Activated CD4-positive, alpha-beta T cell treated with anti-CD3 and anti-CD28 coated beads, Interleukin-2, Interleukin-4, amounts not matched to agents 100 ng/mL and 50 ng/mL, durations not matched to agents 16 hours and 8 hours (primary cell): ENCODE measurements at regions not wholly inside any gene's neighbourhood (a gene's known extent, or its start where the extent isn't known, plus 50 kb on each side); places are given as distances from the start of the nearest gene placed in this dataset.

ENCODE experiments used
- DNase-seq: peaks from one replicate; pipeline ENCODE4 v3.0.0-alpha.2; 2020; ENCODE audit warnings: low spot score

DNA sequence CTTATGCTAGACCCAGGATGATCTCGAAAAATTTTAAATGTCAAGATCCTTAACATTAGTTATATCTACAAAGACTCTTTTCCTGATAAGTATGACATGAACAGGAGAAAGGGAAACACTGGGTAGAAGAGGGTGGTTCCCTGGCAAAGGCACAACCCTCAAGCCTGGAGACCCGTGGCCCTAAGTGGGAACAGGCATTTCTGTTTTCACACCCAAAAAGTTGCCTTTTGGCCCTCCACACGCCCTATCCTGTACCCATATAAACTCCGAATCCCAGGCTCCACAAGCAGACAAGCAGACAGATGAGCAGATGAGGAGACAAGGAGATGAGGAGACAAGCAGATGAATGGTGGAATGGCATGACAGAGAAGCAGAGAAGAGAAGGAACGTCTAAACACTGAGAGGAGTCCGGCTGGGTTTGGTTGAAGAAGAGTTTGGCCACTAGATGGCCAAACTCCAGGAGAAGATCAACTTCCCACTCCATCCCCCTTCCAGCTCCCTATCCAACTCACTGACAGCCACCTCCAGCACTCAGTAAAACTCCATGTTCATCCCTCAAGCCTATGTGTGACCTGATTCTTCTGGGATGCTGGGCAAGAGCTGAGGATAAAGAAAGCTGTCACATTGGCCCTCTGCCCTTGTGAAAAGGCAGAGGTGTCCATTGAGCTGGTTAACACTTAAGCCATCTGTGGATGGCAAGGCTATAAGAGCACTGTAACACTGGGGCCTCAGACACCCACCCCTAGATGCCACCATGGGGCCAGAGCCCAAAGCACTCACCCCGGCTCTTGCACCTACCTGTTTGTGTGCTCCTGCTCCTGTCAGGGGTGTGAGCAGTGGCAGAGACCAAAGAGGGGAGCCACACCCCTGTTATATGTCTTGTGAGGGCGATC is 139.6 kb upstream of the FAM20A start:
- no peak for DNase-seq

DNA sequence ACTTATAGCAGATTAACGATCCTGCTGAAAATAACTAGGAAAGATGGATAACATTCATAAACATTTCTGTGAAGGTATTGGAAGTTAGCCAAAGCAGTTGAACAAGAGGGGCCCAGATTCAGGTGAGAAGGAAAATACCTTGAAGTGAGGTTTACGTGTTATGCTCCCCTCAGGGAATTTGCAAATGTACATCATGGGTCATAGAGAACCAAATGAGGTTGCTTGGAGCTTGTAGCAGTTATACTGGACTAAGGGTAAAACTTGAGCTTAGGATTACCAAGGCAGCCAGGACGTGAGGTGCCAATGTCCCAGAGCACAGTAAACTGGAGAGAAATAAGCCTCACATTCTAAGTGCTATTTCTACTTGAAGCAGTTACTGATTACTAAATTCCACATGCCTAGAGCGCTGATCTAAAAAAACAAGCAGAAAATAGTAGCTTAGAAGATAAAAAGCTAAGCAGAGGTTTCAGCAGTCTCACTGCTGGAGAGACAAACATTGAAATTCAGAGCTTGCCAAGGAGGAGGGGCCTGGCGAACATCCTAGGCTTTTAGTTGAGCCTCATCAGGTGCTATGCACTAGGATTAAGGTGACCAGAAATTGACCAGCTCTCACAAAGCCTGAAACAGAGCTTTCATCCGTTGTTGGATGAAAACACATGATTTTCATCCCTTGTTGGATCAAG is 136.7 kb upstream of the FAM20A start:
- no peak for DNase-seq

DNA sequence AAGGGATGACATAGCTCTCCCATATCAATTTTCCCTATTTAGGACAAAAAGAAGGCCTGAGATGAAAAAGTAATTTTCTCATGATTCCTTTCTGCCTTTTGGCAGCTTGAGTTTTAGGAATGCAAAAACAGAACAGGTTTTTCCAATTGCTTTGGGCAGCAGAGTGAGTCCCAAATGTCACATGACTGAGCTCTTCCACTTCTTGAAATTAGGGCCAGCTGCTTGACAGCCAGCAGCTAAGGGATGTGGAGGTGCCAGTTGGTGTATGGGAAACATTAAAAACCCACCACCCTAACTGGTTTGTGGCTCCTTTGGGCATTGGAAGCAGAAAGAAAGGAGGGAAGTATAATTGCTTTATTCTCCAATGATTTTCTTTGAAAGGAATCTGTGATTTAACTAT is 133.8 kb upstream of the FAM20A start:
- DNase-seq, result no peak

DNA sequence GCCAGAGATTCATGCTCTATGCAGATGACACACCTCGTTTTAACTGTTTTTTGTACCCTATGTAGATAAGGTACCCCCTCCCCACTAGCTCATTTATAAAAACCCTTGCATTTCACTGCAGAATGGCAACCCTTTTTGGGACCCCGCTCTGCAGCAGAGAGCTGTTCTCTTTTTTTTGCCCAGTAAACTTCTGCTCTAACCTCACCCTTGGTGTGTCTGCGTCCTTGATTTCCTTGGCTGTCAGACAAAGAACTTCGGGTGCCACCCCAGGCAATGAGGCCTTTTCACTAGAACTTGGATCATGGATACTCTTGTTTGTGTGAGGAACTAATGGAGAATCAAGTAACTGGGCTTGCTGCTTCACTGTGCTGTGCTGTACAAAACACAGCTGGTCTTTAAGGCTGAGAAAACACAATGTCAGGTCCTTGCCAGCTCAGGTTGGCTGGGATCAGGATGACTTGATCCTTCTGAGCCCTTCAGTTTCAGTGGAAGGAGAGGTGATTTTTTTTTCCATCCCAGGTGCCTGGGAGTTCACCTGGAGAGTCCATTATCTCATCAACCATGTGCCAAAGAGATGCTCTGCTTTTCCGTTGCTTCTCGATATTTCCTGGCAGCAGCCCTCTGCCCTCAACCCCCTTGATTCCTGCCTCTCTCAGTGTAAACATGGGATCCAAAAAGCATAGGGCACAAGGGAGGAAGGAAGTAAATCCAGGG is 133.2 kb upstream of the FAM20A start:
- no peak for DNase-seq

DNA sequence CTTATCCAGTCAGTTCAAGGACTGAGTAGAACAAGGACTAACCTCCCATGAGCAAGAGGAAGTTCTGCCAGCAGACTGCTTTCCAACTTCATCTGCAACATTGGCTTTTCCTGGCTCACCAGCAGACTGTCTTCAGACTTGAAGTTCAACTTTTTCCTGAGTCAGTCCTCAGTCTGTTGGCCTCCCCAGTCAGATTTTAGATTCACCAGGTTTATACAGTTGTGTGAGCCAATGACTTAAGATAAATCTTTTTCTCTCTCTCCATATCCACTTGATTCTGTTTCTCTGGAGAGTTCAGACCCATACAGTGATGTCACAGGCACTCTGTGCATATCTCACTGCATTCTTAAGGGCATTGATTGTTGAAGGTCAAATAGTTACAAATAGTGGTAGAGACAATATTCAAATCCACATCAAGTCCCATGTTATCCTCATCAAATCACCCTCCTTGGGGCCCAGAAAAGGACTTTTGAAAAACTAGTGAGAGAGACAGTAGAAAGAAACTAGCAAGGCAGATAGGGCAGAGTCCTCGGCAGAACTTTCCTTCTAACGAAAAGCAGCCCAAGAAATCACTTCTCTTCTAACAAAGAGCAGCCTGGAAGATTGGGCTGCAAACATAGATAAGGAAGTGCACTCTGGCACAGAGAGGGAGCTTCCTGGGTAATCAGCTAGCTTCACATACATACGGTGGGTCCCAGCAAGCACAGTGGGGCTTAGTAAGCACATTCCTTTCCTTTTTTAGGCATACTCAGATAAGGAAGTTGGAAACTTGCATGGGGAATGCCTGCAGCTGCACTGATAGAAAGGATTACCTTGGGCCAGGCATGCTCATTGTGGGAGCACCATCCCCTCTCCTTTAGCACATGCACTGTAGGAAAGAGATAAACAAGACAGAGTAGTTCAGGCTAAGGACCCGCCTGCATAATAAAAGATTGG is 132.3 kb upstream of the FAM20A start:
- DNase-seq, result no peak

DNA sequence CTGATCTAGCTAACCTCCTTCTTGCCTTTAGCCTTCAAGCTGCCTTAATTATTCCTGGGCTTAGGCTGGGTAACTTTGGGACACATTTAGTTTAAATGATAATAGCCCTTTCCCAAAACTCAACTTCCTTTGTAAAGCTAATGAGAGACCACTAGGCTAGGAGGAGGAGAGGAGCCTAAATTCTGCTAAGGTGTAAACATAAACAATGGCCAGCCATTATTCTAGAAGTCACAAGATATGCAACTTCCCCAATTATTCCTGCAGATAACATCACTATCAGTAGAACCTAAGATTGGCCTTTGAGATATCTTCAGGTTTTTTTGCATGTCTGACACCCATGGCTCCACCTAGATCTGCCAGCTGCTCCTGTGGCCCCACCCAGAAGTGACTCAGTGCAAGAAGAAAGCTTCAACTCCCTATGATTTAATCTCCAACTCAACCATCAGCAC is 131.2 kb upstream of the FAM20A start:
- DNase-seq, result no peak

DNA sequence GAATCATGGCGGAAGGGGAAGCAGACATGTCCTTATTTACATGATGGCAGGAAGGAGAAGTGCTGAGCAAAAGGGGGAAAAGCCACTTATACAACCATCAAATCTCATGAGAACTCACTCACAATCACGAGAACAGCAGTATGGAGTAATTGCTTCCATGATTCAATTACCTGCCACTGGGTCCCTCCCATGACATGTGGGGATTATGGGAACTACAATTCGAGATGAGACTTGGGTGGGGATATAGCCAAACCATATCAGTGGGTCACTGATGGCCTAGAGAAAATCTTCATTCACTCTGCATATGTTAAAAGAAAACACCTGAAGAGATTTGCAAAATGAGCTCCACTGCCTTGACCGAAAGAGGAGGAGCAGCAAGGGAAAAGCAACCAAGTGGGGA is 130.3 kb upstream of the FAM20A start:
- no peak for DNase-seq

DNA sequence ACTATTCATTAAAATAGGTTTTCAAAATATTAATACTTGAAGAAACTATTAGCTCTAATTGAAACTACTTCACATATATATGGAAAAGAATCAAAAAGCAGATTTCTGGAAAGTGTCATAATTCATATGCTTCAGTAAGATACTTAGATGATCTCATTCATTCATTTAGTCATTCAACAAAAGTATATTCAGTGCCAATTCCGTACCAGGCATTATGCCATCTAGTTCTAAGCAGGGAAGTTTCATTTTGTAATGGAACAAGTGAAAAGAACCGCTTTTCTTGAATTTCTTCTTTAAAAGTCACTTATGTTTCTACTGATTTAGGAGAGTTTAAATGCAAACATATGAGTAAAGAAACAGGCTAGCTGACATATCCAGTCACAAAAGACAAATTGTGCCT is 118.3 kb upstream of the FAM20A start:
- no peak for DNase-seq

DNA sequence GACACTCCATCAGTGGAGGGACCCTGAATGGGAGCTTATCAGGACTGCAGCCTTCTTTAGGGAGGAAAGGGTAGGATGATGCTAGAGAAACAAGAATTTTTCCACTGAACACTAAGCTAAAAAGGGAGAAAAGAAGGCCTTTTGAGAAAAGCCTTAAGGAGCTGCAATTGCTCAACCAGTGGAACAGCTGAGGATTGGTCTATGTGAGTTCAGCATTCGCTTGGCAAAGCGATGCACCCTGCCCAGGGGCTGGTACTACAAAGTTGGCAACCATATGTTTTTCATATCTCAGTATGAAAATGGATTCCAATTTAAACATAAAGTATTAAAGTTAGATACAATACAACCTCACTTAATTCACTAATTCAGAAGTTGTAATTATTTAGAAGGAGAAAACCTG is 117.8 kb upstream of the FAM20A start:
- DNase-seq, result no peak

DNA sequence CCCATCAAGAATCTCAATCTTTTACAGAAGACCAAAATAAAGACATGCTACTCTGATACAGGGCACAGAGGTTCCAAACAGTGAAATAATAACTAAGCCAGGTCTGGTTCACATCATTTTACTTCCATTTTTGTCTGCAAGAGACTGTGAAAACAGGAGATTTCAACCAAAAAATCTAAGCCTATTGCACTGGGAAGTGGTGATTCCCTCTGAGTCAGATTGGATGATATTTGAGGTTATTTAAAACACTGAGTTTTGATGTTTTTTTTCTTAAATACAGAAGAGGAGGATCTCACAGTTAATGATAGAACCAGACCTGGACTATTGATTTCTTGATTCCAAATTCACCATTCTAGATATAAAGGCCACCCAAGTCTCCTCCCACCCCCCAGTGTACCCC is 117.3 kb upstream of the FAM20A start:
- DNase-seq, result no peak

DNA sequence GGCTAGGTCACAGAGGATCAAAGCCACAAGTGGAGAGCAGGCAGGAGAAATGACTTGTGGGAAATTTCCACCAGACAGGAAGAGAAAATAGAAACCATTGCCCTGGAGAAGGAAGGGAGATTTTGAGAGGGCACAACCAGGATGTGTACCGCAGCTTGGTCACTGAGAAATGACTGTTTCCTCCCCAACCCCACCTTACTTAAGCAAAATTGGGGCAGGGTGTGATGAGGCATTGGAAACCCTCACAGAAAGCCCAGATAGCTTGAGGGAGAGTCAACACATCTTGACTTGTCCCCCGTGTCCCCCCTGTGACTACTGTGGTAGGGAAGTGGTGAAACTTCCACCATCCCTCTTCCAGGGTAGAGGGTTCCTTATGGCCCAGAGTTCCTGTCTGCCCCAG is 113.5 kb upstream of the FAM20A start:
- DNase-seq, result no peak

DNA sequence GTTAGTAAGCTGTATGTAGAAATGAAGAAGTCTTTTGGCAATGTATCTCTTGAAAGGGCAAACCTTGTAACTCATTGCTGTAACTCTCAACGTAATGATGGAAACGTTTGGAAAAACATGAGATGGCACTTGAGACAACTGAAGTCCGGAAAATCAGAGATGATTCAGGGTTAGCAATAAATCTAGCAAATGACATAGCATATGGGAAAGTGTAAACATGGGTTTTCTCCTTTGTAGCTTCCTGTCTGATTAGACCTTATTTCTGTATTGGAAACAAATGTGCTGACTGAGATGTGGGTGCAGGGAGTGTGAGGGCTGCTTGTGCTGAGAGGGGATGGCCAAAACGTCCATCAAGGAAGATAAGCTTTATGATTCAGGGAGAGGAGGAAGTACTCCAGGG is 110.7 kb upstream of the FAM20A start:
- DNase-seq, result no peak

DNA sequence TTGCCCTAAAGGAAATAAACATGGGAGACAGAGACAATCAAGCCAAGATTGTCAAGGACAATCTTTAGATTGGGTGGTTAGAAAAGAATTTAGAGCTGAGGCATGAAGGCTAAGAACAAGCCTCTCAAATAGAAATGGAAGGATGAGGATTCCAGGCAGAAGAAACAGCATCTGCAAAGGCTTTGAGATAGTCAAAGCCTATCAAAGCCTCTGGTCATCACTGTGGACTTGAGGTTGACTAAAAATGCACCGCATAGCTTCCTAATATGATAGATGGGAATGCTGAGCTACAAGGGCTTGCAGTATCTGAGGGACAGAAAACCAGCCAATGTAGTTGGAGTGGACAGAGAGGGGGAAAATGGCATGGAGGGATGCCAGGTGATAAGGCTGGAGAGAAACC is 109.8 kb upstream of the FAM20A start:
- no peak for DNase-seq

DNA sequence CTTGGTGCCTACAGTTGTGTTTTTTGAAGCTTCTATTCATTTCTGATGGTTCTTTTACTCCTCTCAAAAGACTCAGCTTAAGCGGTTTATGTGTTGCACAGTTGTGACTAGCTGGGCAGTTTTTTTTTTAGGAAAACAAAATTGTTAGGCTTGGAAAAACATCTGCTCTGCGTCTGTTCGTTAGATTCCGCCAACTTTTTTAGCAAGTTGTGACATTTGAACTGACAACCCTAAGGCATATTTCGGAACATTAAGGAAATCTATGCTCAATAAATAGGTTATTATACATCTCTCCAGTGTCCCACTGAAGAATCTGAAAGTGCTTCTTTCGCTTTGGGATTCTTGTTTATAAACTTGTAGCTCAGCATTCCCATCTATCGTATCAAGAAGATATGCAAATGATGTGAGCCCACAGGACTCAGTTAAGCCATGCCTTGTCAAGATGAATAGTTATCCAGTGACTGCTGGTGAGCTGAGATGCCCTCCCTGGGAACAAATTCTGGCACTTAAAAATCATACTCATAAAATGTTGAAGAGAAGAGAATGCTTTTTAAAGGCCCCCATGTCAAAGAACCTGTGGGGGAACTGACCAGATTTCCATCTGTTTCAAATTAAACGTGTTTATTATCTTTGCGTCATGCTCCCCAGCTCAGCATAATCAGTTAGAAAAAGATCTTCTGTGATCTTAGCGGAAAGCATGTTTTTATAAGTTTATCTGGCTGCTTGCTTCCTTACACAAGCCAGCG is 109.0 kb upstream of the FAM20A start:
- DNase-seq, result no peak

DNA sequence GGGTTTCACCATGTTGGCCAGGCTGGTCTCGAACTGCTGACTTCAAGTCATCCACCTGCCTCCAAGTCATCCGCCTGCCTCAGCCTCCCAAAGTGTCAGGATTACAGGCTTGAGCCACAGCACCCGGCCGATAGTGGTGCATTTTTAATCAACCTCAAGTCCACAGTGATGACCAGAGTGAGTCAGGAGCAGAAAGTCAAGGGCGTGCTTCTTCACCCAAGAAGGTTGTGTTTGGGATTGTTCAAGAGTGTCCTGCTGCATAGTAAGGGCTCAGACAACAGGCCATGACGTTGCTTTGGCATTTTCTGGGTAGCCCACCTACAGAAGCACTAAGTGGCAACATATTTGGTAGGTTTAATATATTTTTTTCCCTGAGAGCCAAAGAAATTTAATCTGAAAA is 108.3 kb upstream of the FAM20A start:
- no peak for DNase-seq

DNA sequence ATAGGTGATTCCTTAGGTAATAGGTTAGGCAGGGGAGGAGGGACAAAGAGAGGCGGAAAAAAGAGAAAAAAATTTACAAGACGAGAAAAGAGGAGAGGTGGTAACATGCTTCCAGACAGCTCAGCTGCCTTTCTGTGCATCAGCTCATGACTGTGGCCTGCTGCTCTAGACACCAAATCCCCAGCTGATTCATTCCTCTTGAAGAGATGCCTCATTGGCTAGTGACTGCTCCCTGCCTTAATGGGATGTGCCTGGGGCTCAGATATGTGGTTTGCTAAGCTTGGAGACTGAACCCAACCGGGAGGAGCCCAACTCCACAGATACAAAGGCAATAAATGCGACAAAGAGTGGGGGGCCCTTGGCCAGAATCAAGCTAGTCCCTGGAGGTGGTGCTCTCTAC is 105.9 kb upstream of the FAM20A start:
- DNase-seq, result no peak

DNA sequence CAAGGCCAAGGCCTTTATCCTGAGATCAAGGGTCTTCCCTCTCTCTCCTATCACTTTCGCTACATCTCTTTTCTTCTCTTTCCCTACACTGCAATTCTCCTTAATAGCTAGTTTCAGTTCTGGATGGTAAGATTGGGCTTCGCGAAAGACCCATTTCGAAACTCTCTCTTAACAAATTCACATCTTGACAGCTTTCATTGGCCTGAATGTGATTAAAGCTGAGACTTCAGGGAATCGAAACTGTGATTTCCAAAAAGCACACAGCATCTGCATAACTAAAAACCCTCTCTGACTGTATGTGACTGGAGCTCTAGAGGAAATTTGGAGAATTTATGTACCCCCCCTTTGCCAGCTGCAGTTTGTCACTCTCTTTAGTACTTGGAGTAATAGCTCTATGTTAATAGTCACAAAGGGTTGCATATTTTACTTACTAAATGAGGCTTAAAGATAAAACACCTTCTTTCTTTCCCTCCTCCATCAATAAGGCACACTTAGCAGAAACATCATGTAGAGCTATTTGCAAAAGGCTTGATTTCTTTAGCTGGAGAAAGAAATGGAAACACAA is 105.3 kb upstream of the FAM20A start:
- no peak for DNase-seq

DNA sequence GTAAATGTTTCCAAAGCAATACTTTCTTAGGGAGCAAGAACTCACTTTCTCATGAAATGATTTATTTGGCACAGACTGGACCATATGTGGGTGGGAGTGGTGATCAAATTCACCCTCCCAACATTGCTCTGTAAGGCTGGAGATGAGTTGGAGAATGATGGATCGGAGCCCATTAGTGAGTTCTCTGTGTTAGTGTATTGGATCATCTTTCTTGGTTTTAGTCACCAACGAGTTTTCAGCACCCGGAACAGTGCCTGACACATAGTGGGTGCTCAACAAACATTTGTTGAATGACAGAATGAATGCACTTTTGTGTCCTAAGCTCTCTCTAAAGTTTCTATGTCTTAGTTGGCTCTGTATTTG is 104.5 kb upstream of the FAM20A start:
- no peak for DNase-seq

DNA sequence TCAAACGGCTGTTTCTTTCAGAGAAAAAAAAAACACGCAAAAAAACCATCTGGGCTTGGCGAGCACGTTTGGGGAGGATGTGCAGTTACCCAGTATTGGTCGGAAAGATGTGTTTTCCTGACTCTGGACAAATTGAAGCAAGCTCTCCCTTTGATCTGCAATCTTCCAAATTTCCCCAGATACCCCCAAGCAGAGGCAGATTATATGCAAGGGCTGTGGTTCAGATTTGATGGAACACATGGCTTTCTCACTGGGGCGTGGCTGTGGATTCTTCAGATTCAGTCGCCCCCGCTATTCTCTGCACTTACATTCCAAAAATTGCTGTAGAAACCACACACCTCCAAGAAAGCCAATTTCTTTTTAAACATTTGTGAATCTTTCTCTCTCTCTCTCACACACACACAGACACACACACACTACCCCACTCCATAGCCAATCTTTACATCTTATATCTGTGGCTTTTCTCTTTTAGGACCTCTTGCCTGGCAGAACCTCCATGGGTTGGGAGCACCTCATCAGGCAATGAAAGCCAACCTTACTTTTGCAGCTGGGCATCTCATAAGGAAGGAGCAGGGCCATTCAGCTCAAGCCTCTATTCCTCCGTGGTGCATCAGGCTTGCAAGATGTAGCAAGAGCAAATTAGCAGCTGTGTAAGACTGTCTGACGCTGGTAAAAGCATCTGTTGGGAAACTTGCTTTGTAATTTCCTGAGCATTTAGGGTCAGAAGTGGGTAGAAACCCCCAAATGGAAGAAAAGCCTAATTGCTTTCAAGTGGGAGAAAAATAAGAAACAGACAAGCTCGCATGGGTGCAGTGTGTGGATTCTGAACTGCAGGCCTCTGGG is 103.9 kb upstream of the FAM20A start:
- no peak for DNase-seq

DNA sequence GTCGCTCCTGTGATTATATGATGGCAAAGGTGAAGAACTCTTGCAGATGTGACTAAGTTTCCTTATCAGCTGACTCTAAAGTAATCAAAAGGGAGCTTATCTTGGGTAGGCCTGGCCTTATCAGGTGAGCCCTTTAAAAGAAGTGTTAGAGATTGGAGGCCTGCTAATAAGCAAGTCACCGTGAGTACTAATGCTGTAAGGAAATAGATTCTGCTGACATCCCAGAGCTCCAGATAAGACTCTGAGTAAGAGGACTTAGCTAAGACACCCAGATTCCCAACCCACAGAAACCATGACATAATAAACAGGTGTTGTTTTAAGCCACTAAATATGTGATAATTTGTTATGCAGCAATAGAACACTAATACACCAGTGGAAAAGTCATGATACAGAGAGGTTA is 99.9 kb upstream of the FAM20A start:
- no peak for DNase-seq
